ENCODE measurements at regions not wholly inside any gene's neighbourhood (a gene's known extent, or its start where the extent isn't known, plus 50 kb on each side); places are given as distances from the start of the nearest gene placed in this dataset.

DNA sequence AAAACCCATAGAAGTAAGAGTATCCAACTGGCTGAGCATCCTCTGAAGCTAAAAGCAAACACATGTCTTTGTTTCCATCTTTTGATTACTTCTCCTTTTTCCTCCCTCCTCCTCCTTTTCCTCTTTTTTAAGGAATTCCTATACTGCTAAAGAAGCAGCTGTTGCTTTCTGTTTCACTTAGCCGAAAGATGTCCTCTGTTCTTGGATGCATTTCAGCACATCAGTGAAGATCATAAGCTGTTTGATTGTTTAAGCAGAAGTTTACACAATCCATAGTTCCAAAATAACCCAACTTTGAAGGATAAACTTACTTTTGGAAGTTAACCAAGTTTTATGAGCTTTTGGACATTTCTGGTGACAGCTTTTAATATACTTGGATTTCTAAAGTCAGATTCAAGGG is 55.1 kb upstream of the TNIP3 start:
- TF ChIP-seq, protein P1, sequence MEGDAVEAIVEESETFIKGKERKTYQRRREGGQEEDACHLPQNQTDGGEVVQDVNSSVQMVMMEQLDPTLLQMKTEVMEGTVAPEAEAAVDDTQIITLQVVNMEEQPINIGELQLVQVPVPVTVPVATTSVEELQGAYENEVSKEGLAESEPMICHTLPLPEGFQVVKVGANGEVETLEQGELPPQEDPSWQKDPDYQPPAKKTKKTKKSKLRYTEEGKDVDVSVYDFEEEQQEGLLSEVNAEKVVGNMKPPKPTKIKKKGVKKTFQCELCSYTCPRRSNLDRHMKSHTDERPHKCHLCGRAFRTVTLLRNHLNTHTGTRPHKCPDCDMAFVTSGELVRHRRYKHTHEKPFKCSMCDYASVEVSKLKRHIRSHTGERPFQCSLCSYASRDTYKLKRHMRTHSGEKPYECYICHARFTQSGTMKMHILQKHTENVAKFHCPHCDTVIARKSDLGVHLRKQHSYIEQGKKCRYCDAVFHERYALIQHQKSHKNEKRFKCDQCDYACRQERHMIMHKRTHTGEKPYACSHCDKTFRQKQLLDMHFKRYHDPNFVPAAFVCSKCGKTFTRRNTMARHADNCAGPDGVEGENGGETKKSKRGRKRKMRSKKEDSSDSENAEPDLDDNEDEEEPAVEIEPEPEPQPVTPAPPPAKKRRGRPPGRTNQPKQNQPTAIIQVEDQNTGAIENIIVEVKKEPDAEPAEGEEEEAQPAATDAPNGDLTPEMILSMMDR (IDR thresholded peaks at IDR 0.05; ENCODE audit: low read depth, low read length): no peak
- TF ChIP-seq POLR2A (IDR thresholded peaks at IDR 0.05; ENCODE audit: extremely low read depth, insufficient read length) (no peak), MYC (IDR thresholded peaks at IDR 0.05; ENCODE audit: low read depth, low read length) (no peak)
- TF ChIP-seq, protein P2, sequence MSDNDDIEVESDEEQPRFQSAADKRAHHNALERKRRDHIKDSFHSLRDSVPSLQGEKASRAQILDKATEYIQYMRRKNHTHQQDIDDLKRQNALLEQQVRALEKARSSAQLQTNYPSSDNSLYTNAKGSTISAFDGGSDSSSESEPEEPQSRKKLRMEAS (IDR thresholded peaks at IDR 0.05; ENCODE audit: low read depth, low read length): no peak
